PC-3 (cell line): ENCODE measurements at regions not wholly inside any gene's neighbourhood (a gene's known extent, or its start where the extent isn't known, plus 50 kb on each side); places are given as distances from the start of the nearest gene placed in this dataset.

Experiments
- CTCF ChIP-seq: fragments of 300-600 bp; sonication (generic); conservative IDR thresholded peaks from 2 replicates; pipeline ENCODE4 v1.5.1; 2017; ENCODE audit warnings: antibody characterized with exemption, low read depth, mild to moderate bottlenecking, low read length
- EZH2phosphoT487 ChIP-seq: fragments of 300-600 bp; sonication (generic); IDR thresholded peaks from 2 replicates; pipeline ENCODE4 v1.6.1; 2018; ENCODE audit warnings: mild to moderate bottlenecking, antibody characterized with exemption, low read length, borderline replicate concordance

GRCh38 chr20:10868299-10868698 is 194.5 kb upstream of the JAG1 start:
- TF ChIP-seq CTCF (no peak), EZH2phosphoT487 (no peak)
